Large intestine (tissue), 3 donors: ENCODE measurements at regions not wholly inside any gene's neighbourhood (a gene's known extent, or its start where the extent isn't known, plus 50 kb on each side); places are given as distances from the start of the nearest gene placed in this dataset.

ENCODE experiments used
- DNase-seq, 2 donors: peaks; one replicate each; pipeline versions ENCODE4 v3.0.0 to v3.0.0-alpha.2; 2013
- H3K27ac ChIP-seq: one replicate; pipeline ENCODE4 v1.5.1; 2013; ENCODE audit warnings: low read length
- H3K27me3 ChIP-seq: 2 replicates; pipeline ENCODE4 v1.6.1; 2013; ENCODE audit warnings: low read length; ENCODE audit not compliant: control insufficient read depth, insufficient read depth
- H3K36me3 ChIP-seq: 2 replicates; pipeline ENCODE4 v1.6.1; 2013; ENCODE audit warnings: low read length; ENCODE audit not compliant: control insufficient read depth, insufficient read depth
- H3K4me1 ChIP-seq: one replicate; pipeline ENCODE4 v1.6.1; 2013; ENCODE audit warnings: low read length; ENCODE audit not compliant: control insufficient read depth, insufficient read depth
- H3K4me3 ChIP-seq: one replicate; pipeline ENCODE4 v1.5.1; 2013; ENCODE audit warnings: low read length
- H3K9me3 ChIP-seq: one replicate; pipeline ENCODE4 v1.6.1; 2013; ENCODE audit warnings: mild to moderate bottlenecking, low read depth, low read length, moderate library complexity; ENCODE audit not compliant: control insufficient read depth
- WGBS: methylation state at CpG from one replicate; pipeline ENCODE4 v1.1.5; 2013; ENCODE audit warnings: low lambda C conversion rate; ENCODE audit not compliant: insufficient coverage; 5-methylcytosine and 5-hydroxymethylcytosine counted together

DNA sequence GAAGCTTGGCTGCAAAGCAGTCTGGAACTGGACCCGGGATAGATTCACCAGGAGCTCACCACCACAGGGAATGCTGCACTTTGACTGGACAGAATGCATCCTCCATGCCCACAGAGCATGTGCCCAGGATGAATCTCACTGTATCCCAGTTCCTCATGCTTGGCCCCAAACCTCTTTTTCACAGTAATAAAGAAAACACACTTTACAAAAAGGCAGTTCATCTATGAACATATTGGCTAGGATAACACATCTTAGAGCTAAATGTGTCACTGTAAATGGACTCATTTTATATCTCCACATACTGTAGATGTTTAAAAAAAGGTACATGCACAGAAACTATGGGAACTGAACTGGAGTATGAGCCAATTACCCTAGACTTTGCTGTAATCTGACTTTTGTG lies 266.9 kb downstream of the TOX3 start:
- H3K9me3 ChIP-seq = no peaks in the 10 kb centered on the region
- DNase-seq = no peak
- WGBS = no CpG with 5 or more reads among the region's 1 CpG

DNA sequence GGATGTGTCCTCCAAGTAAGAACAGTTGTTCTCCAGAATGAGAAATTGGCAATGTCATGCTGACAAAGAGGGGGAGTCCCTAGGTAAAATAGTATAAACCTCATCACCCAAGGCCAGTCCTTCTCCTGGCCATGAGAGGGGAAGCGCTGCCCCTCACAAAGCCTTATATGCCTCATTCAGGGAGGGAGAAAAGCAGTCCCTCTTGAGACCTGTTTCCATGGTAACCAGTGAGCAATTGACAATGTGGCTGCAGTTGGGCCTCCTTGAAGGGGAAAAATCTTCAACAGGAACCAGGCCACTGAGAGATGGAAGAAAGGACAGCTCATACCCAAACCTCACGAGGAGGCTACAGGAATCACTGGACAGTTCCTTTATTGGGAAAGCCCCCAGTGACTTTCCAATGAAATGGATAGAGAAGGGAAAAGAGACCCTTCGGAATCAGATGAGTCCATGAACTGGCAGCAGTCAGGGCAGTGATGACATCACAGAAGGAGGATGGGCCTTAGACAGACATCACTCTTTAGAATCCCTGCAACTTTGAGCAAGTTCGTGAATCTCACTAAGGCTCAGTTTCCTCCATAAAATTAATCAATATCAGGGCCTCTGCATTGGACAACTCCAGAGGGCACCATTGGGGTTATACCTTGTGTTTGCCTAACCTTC lies 275.7 kb downstream of the TOX3 start:
- Histone ChIP-seq H3K36me3 (no peaks in the 10 kb centered on the region), H3K27ac (no peak overlapping the region), H3K27me3 (no peaks in the 10 kb centered on the region), H3K4me1 (no peaks in the 10 kb centered on the region), H3K4me3 (no peak overlapping the region), H3K9me3 (no peaks in the 10 kb centered on the region)
- WGBS = no CpG with 5 or more reads among the region's 4 CpGs
- no peak for DNase-seq

More for the DNA sequence above, 266.9 kb downstream of the TOX3 start:
- Histone ChIP-seq H3K27ac (no peak overlapping the region), H3K4me3 (no peak overlapping the region), H3K27me3 (peaks cover 2% of the 10 kb centered on the region), H3K4me1 (no peaks in the 10 kb centered on the region), H3K36me3 (no peaks in the 10 kb centered on the region)

DNA sequence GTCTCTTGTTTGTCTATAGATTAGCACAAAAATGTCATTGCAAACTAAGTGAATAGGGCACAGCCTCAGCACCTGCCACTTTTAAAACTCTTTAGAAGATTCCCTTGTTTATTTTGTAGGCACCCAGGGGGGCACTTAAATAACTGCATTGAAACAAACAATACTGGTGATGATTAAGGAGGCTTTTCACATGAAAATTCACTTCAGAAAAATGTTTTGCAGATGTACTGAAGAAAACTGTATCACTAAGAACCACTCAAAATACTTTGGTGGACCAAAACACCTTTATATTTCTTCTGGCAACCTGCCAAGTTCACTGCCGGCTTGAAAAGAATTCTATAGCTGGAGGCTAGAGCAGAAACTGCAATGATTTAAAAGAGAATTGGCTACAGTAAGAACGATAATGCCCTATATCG lies 281.5 kb downstream of the TOX3 start:
- H3K27ac ChIP-seq = no peak overlapping the region
- no peaks in the 10 kb centered on the region for H3K27me3 ChIP-seq
- no peaks in the 10 kb centered on the region for H3K36me3 ChIP-seq
- H3K4me3 ChIP-seq = no peak overlapping the region
- no peaks in the 10 kb centered on the region for H3K4me1 ChIP-seq
- no peak for DNase-seq
- H3K9me3 ChIP-seq = no peaks in the 10 kb centered on the region
- 28% methylated on average over 2 of the region's 3 CpGs for WGBS

DNA sequence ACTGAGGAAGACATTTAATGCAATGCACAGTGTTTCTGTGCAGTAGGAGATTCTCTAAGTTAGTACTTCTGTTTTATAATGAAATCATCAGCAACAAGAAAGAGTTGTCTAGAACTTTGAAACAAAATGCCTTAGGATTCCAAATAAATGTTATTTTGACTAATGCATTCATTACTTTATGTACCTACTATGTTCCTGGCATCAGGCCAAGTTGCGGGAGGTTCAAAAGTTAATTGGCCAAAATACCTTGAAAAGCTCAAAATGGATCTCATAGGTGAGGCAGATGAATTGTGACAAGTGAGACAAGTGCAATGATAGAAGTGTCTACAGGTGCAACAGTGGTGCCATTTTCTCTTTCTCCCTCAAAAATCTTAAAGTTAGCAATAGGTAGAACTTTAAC lies 289.4 kb downstream of the TOX3 start:
- no peaks in the 10 kb centered on the region for H3K9me3 ChIP-seq
- peaks cover 4% of the 10 kb centered on the region for H3K4me1 ChIP-seq
- no peaks in the 10 kb centered on the region for H3K27me3 ChIP-seq
- no peak overlapping the region for H3K27ac ChIP-seq
- DNase-seq = no peak
- no CpG with 5 or more reads among the region's 1 CpG for WGBS
- H3K4me3 ChIP-seq = no peak overlapping the region
- no peaks in the 10 kb centered on the region for H3K36me3 ChIP-seq

DNA sequence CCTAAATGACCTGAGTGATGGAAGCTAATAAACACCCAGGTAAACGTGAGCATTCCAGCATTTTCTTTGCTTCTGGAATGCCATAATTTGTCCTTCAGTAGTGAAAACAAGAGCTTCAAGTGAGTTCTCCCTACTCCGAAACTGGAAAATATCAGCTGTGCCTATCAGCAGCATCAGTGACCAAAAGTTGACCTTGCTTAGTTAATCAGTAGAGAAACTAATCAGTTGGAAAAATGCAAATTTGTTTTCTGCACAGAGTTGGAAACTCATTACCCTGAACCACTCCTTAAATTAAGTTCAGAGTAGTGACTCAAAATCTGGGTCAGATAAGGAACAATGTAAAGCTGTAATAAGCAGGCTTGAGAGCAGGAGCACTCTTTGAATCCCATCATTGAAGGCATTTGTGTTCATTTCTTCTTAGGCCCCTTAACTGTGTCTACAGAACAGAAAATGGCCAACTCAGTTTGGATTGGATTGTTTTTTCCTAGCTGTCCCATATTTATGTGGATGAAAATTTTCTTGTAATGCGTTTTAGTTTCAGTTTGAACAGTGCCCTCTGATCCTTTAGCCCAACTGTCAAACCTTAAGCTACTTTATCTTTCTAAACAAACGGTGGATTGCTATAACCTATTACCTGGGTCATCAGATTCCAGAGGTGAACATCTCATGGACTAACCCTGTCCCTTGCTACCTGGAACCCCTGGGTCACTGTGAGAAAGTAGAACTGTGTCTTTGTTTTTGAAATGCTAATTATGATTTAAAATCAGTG lies 290.4 kb downstream of the TOX3 start:
- Histone ChIP-seq H3K27me3 (no peaks in the 10 kb centered on the region), H3K4me1 (peaks cover 4% of the 10 kb centered on the region), H3K4me3 (no peak overlapping the region), H3K27ac (peak overlapping the region; percentile 27), H3K9me3 (no peaks in the 10 kb centered on the region), H3K36me3 (no peaks in the 10 kb centered on the region)
- no CpG with 5 or more reads among the region's 4 CpGs for WGBS
- DNase-seq = peak; percentile 19 to 61

DNA sequence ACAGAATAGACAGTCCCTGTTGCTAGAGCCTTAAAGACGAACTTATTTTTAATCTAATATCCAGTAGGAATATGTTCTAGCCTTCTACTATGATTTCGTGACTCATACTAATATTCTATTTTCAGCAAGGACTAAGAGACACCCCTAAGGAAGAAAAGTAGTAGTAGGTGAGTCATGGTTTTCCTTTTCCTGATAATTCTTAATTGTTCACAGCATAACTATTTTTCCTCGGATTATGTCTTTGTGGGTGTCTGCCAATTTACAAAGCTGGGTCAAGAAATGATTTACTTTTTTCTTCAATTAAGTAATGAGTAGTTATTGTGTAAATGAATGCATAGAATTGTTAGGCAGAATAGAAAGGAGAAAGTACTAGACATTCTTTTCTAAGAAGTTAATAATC lies 292.2 kb downstream of the TOX3 start:
- no peaks in the 10 kb centered on the region for H3K9me3 ChIP-seq
- no peaks in the 10 kb centered on the region for H3K27me3 ChIP-seq
- no peak for DNase-seq
- WGBS = no CpG with 5 or more reads among the region's 3 CpGs
- H3K27ac ChIP-seq = no peak overlapping the region
- no peak overlapping the region for H3K4me3 ChIP-seq
- no peaks in the 10 kb centered on the region for H3K36me3 ChIP-seq
- peaks cover 4% of the 10 kb centered on the region for H3K4me1 ChIP-seq

DNA sequence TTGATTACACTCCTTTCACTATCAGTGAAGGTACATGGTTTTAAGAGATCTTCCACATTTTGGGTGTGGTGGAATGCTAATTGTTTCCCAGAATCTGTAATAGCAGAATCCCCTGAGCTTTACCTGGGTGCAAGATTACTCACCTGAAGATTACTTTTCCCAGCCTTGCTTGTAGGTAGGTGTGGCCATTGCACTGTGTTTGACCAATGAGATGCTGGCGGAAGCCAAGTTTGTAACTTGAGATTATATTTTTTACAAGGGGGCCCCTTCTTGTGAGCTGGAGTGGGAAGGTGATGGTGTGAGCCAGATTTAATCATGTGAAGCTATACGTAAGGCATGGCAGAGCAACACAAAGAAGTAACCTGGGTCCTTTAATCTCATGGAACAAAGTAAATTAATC lies 294.3 kb downstream of the TOX3 start:
- no peak overlapping the region for H3K27ac ChIP-seq
- no peak overlapping the region for H3K4me3 ChIP-seq
- peaks cover 4% of the 10 kb centered on the region for H3K4me1 ChIP-seq
- no peaks in the 10 kb centered on the region for H3K9me3 ChIP-seq
- no CpG with 5 or more reads among the region's 2 CpGs for WGBS
- DNase-seq = no peak
- no peaks in the 10 kb centered on the region for H3K36me3 ChIP-seq
- no peaks in the 10 kb centered on the region for H3K27me3 ChIP-seq

DNA sequence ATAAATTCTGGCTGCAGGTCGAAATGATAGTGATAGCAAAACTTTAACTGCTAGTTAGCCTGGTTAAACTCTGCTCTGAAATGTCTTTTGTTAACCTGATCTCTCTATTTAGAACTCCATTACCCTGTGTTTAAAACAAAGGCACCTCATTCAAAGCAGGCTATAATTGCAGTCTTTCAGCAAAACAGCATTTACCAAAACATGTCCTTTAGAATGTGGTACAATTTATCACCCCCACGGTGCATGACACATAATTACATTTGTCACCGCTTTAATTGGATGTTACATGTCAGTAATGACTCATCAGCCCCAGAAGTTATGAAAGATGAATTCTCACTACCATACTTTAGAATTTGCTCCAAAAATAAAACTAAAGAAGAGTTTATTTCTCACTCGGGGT lies 295.4 kb downstream of the TOX3 start:
- H3K9me3 ChIP-seq = no peaks in the 10 kb centered on the region
- 57% methylated on average over 3 of the region's 4 CpGs for WGBS
- H3K27me3 ChIP-seq = no peaks in the 10 kb centered on the region
- no peaks in the 10 kb centered on the region for H3K36me3 ChIP-seq
- no peak for DNase-seq
- no peak overlapping the region for H3K27ac ChIP-seq
- no peak overlapping the region for H3K4me3 ChIP-seq
- H3K4me1 ChIP-seq = peaks cover 4% of the 10 kb centered on the region

DNA sequence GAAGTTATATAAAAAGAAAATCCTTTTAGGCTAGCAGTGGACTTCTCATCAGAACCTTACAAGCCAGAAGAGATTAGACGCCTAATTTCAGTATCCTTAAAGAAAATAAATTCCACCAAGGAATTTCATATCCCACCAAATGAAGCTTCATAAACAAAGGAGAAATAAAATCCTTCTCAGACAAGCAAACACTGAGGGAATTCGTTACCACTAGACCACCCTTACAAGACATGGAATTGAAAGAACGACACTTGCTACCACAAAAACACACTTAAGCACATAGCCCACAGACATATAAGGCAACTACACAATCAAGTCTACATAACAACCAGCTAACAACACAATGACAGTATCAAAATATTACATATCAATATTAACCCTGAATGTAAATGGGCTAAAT lies 299.2 kb downstream of the TOX3 start:
- Histone ChIP-seq H3K36me3 (no peaks in the 10 kb centered on the region), H3K4me1 (no peaks in the 10 kb centered on the region), H3K27me3 (no peaks in the 10 kb centered on the region), H3K4me3 (no peak overlapping the region), H3K27ac (no peak overlapping the region), H3K9me3 (no peaks in the 10 kb centered on the region)
- DNase-seq = no peak
- 86% methylated on average over 1 of the region's 3 CpGs for WGBS

DNA sequence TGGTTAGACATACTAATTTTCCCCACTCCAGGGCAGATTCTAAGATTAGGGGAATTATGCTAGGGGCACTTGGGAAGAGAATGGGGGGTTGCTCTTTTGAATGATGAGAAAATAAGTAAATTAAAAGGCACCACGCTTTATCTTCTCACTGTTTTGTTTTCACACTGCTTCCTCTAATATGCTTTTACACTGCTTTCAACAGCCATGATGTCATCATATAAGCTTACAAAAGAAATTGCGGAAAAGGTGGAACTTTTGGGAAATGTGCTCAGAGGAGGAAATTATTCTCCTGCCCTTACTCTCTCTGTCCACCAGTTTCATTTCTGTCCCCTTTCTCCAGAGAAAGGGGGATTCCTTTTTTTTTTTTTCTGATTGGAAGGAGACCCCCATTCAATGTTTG lies 308.2 kb downstream of the TOX3 start:
- 100% methylated on average over 1 of the region's 2 CpGs for WGBS
- Histone ChIP-seq H3K4me1 (no peaks in the 10 kb centered on the region), H3K27me3 (no peaks in the 10 kb centered on the region), H3K4me3 (no peak overlapping the region), H3K27ac (no peak overlapping the region), H3K9me3 (no peaks in the 10 kb centered on the region), H3K36me3 (no peaks in the 10 kb centered on the region)
- no peak for DNase-seq

DNA sequence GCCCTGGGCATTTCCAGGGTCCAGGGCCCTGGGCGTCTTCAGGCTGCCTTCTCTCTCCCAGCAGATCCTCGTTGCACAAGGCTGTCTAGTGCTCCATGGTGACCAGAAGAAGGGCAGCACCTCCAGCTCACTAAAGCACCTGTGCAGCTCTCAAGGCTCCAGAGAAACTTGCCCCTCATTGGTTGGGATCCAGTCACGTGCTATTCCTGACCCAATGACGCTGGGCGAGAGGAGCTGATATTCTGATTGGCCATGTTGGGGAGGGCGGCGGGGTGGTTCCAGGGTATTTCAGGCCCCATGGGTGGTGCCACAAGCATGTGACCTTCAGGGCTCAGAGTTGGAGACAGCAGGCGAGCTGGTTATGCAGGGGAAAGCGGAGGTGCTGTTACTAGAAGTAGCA lies 309.1 kb downstream of the TOX3 start:
- no peak for DNase-seq
- Histone ChIP-seq H3K9me3 (no peaks in the 10 kb centered on the region), H3K27ac (no peak overlapping the region), H3K4me3 (no peak overlapping the region), H3K27me3 (no peaks in the 10 kb centered on the region), H3K36me3 (no peaks in the 10 kb centered on the region), H3K4me1 (no peaks in the 10 kb centered on the region)
- no CpG with 5 or more reads among the region's 9 CpGs for WGBS
